GM18502 (cell line): ENCODE measurements at regions not wholly inside any gene's neighbourhood (a gene's known extent, or its start where the extent isn't known, plus 50 kb on each side); places are given as distances from the start of the nearest gene placed in this dataset.
A peak's percentile ranks its signal among the peaks of the same experiment; 100 is the strongest.
"Not testable (repeated sequence)": the region's sequence is repeated elsewhere in the genome, so short reads cannot be mapped to it uniquely, and the experiment has no call there.

Experiments
- ATAC-seq: cut with Tn5 transposase; IDR thresholded peaks from one replicate; pipeline ENCODE4 v1.9.1; 2021; ENCODE audit warnings: mild to moderate bottlenecking; ENCODE audit not compliant: unreplicated experiment, poor library complexity

GRCh38 chr5:91478096-91478495 lies 95.0 kb upstream of the ARRDC3 start:
- no peak for ATAC-seq

GRCh38 chr5:91477408-91477807 lies 94.3 kb upstream of the ARRDC3 start:
- ATAC-seq, result no peak

- ATAC-seq, result no peak
These were observed 91.1 kb upstream of the ARRDC3 start for GRCh38 chr5:91474201-91474600.

GRCh38 chr5:91472631-91473030 lies 89.5 kb upstream of the ARRDC3 start:
- ATAC-seq, result no peak

GRCh38 chr5:91469517-91470165 lies 86.5 kb upstream of the ARRDC3 start:
- no peak for ATAC-seq

GRCh38 chr5:91468651-91469422 lies 85.7 kb upstream of the ARRDC3 start:
- ATAC-seq, result no peak

- no peak for ATAC-seq
These were observed 81.9 kb upstream of the ARRDC3 start for GRCh38 chr5:91464886-91465646.

GRCh38 chr5:91457681-91458058 lies 74.6 kb upstream of the ARRDC3 start:
- no peak for ATAC-seq

- ATAC-seq, result no peak
These were observed 74.0 kb upstream of the ARRDC3 start for GRCh38 chr5:91456928-91457680.

- no peak for ATAC-seq
These were observed 66.0 kb upstream of the ARRDC3 start for GRCh38 chr5:91449083-91449482.

GRCh38 chr5:91448079-91448478 lies 65.0 kb upstream of the ARRDC3 start:
- ATAC-seq, result not testable (repeated sequence)

GRCh38 chr5:91446880-91447279 lies 63.8 kb upstream of the ARRDC3 start:
- ATAC-seq, result not testable (repeated sequence)

- peak; percentile 59 for ATAC-seq
These were observed 60.8 kb upstream of the ARRDC3 start for GRCh38 chr5:91443761-91444467.

- no peak for ATAC-seq
These were observed 59.9 kb upstream of the ARRDC3 start for GRCh38 chr5:91443023-91443422.

GRCh38 chr5:91441082-91441481 lies 58.0 kb upstream of the ARRDC3 start:
- no peak for ATAC-seq

- ATAC-seq, result no peak
These were observed 55.8 kb upstream of the ARRDC3 start for GRCh38 chr5:91438871-91439270.

GRCh38 chr5:91436241-91436640 lies 53.1 kb upstream of the ARRDC3 start:
- no peak for ATAC-seq

GRCh38 chr5:91434348-91434747 lies 51.2 kb upstream of the ARRDC3 start:
- peak; percentile 69 for ATAC-seq

GRCh38 chr5:91433861-91434260 lies 50.7 kb upstream of the ARRDC3 start:
- ATAC-seq, result no peak
